Astrocyte of the cerebellum (primary cell): ENCODE measurements at regions not wholly inside any gene's neighbourhood (a gene's known extent, or its start where the extent isn't known, plus 50 kb on each side); places are given as distances from the start of the nearest gene placed in this dataset.

Experiments used
- DNase-seq: peaks from one replicate; pipeline ENCODE4 v3.0.0-alpha.2; 2011; ENCODE audit warnings: low read depth
- H3K4me3 ChIP-seq: 2 replicates; pipeline ENCODE4 v1.5.1; 2011; ENCODE audit warnings: mild to moderate bottlenecking, low read depth, low read length, moderate library complexity
- in situ Hi-C: cut with HindIII; loops from 2 replicates; pipeline ENCODE4 v1.10.0; 2017; ENCODE audit warnings: low sequenced_read_pairs
- TF ChIP-seq, protein P1 (sequence below): IDR thresholded peaks from 2 replicates; pipeline ENCODE4 v1.5.1; 2012; ENCODE audit warnings: low read length, low read depth, moderate library complexity, mild to moderate bottlenecking; ENCODE audit errors: missing control alignments

DNA sequence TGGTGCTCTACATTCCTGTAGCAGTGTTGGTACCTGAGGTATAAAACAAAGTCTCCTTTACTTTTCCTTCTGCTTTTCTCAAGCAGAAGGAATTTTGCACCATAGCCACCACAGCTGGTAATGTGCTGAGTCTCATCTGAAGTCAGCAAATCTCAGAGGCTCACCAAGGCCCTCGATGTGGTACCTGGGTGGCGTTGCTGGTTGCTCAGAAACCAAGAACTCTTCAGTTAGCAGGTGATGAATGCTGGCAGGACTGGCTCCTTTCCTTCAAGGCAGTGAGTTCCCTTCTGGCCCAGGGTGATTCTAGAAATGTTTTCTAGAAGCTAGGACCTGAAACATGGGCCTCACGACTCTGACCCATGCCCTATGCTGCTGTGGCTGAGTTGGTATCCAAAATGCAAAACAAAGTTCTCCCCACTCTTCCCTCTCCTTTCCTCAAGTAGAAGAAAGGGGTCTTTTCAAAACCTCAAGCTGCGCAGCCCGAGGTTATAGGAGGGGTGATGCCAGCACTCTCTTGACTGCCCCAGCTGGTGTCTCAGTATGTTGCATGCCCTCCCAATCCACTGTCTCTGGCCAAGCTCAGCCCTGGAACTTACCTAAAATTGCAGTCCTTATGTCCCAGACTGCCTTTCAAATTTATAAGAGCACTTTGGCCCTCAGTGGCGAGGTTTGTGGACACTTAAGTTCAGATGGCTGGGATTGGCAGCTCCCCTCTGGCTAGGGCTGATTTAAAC, 592.3 kb downstream of the FRK start:
- DNase-seq = no peak
- TF ChIP-seq, protein P1, sequence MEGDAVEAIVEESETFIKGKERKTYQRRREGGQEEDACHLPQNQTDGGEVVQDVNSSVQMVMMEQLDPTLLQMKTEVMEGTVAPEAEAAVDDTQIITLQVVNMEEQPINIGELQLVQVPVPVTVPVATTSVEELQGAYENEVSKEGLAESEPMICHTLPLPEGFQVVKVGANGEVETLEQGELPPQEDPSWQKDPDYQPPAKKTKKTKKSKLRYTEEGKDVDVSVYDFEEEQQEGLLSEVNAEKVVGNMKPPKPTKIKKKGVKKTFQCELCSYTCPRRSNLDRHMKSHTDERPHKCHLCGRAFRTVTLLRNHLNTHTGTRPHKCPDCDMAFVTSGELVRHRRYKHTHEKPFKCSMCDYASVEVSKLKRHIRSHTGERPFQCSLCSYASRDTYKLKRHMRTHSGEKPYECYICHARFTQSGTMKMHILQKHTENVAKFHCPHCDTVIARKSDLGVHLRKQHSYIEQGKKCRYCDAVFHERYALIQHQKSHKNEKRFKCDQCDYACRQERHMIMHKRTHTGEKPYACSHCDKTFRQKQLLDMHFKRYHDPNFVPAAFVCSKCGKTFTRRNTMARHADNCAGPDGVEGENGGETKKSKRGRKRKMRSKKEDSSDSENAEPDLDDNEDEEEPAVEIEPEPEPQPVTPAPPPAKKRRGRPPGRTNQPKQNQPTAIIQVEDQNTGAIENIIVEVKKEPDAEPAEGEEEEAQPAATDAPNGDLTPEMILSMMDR = no peak
- in situ Hi-C loops = no loop called here
- H3K4me3 ChIP-seq = no peak overlapping the region

DNA sequence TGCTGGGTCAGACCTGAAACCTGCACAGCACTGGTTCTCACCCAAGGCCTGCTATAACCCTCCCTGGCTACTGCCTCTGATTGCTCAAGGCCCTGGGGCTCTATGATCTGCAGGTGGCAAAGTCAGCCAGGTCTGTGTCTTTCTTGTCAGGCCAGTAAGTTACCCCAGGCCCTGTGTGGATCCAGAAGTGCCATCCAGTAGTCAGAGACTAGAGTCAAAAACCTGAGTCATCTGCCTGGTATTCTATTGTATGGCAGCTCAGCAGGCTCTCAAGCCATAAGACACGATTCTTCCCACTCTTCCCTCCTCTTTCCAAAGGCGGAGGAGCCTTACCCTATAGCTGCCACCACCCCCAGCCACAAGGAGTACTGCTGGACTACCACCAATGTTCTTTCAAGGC, 593.0 kb downstream of the FRK start:
- H3K4me3 ChIP-seq = no peak overlapping the region
- TF ChIP-seq, protein P1 = no peak
- DNase-seq = no peak
- in situ Hi-C loops = no loop called here

DNA sequence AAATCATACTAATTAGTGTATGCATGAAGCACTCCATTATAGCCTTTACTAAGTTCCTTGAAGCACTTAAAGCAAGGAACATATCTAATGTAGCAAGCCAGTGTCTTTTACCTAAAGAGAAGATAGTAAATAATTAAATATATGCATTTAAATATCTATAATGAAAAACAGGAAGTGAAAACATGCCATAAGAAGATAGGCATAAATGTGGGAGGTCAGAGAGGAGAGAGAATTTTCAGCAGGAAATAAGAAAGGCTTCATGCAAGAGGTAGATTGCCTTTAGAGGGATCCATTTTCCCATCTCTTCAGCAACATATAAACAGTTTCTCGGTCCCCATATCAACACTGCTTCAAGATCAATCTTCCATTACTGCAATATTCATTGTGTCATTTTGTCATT, 599.8 kb downstream of the FRK start:
- in situ Hi-C loops = no loop called here
- TF ChIP-seq, protein P1 = no peak
- no peak overlapping the region for H3K4me3 ChIP-seq
- no peak for DNase-seq

DNA sequence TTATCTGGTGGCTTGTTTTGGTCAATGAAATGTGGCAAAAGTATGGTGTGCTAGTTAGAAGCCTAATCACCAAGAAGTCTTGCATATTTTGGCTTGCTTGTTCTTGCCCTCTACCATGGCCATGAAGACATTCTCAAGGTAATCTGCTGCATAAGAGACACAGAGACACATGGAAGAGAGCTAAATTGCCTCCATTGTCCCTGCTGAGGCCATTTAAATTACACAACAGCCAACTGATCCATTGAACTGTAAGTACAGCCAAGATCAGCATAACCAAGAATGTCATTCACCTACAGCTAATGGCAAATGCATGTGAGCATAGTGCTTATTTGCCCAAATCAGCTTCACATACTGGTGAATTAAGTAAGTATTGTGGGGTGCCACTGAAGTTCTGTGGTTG, 603.8 kb downstream of the FRK start:
- no peak overlapping the region for H3K4me3 ChIP-seq
- in situ Hi-C loops = no loop called here
- DNase-seq = no peak
- TF ChIP-seq, protein P1 = no peak

DNA sequence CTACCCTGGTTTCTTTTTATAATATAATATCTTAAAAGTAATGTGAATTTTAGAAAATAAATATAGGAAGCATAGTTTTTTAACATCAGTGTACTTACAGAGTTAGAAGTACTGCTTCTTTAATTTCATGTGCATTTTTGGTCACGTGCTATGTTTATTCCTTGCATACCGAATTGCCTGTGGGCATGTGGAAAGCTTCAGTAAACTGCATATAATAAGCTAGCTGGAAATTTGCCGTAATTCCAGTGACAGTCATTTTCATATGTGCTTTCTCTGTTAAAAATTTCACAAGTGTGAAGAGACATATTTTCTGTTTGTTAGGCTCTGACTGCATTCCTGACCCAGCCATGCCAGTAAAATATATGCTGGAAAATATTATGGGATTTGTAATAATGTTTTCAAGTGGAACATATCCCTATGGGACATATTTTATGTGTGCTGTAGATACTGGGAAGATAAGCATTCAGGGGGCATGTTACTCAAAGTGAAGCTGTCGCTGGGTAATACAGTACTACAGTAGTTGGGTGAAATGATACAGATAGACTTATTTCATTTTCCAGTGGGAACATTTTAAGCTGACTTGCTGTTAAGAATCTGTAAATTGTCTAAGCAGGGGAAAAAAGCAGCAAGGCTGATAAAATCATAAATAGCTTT, 616.7 kb downstream of the FRK start:
- in situ Hi-C loops = no loop called here
- no peak overlapping the region for H3K4me3 ChIP-seq
- TF ChIP-seq, protein P1 = no peak
- DNase-seq = no peak

DNA sequence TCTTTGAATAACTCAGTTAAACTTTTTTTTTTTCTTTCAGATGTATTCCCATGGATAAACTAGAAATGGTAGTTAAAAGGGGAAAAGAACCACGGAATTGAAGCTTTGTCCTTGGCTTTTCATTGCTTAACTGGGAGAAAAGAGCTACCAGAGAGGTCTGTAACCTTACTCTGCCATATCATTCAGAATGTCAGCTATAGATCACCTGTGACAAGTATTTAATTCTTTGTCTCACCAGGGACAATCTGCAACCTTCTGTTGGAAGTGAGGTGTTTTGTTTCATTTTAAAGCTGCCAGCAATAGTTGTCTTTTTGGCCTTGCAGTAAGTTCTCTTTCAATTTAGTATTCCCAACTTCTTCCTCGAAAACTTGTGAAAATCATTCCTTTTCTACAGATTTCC, 618.4 kb downstream of the FRK start:
- TF ChIP-seq, protein P1 = no peak
- no peak for DNase-seq
- H3K4me3 ChIP-seq = no peak overlapping the region
- in situ Hi-C loops = no loop called here
